ENCODE measurements at regions not wholly inside any gene's neighbourhood (a gene's known extent, or its start where the extent isn't known, plus 50 kb on each side); places are given as distances from the start of the nearest gene placed in this dataset.

DNA sequence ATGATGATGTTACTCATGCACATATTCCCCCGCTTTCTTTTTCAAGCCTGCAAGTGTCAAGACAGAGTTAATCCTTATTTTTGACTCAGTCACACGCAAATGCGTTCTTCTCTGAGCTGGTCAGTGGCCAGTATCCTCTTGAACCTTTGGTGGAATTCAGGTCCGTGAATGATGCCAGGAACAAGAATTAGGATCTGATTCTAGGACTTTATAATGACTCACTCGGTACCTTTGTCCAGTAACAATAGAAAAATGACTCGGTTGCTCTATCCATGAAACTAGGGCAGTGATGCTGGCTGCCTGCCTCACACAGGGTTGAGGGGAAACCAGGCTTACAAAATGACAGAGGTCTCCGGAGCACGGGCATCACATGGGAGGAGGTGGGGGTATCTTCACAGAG is 185.8 kb upstream of the NUDT4 start:
- TF ChIP-seq, protein P1, sequence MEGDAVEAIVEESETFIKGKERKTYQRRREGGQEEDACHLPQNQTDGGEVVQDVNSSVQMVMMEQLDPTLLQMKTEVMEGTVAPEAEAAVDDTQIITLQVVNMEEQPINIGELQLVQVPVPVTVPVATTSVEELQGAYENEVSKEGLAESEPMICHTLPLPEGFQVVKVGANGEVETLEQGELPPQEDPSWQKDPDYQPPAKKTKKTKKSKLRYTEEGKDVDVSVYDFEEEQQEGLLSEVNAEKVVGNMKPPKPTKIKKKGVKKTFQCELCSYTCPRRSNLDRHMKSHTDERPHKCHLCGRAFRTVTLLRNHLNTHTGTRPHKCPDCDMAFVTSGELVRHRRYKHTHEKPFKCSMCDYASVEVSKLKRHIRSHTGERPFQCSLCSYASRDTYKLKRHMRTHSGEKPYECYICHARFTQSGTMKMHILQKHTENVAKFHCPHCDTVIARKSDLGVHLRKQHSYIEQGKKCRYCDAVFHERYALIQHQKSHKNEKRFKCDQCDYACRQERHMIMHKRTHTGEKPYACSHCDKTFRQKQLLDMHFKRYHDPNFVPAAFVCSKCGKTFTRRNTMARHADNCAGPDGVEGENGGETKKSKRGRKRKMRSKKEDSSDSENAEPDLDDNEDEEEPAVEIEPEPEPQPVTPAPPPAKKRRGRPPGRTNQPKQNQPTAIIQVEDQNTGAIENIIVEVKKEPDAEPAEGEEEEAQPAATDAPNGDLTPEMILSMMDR (conservative IDR thresholded peaks at IDR 0.05; ENCODE audit: low read depth in 2 of 2), result no peak
- no peak for TF ChIP-seq EZH2phosphoT487 (IDR thresholded peaks at IDR 0.05; ENCODE audit: unreplicated experiment)
- TF ChIP-seq EZH2 (IDR thresholded peaks at IDR 0.05; ENCODE audit: low read depth, unreplicated experiment), result no peak
- no peak for TF ChIP-seq POLR2AphosphoS5 (IDR thresholded peaks at IDR 0.05; ENCODE audit: low read depth)
- TF ChIP-seq, protein P2, sequence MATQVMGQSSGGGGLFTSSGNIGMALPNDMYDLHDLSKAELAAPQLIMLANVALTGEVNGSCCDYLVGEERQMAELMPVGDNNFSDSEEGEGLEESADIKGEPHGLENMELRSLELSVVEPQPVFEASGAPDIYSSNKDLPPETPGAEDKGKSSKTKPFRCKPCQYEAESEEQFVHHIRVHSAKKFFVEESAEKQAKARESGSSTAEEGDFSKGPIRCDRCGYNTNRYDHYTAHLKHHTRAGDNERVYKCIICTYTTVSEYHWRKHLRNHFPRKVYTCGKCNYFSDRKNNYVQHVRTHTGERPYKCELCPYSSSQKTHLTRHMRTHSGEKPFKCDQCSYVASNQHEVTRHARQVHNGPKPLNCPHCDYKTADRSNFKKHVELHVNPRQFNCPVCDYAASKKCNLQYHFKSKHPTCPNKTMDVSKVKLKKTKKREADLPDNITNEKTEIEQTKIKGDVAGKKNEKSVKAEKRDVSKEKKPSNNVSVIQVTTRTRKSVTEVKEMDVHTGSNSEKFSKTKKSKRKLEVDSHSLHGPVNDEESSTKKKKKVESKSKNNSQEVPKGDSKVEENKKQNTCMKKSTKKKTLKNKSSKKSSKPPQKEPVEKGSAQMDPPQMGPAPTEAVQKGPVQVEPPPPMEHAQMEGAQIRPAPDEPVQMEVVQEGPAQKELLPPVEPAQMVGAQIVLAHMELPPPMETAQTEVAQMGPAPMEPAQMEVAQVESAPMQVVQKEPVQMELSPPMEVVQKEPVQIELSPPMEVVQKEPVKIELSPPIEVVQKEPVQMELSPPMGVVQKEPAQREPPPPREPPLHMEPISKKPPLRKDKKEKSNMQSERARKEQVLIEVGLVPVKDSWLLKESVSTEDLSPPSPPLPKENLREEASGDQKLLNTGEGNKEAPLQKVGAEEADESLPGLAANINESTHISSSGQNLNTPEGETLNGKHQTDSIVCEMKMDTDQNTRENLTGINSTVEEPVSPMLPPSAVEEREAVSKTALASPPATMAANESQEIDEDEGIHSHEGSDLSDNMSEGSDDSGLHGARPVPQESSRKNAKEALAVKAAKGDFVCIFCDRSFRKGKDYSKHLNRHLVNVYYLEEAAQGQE (IDR thresholded peaks at IDR 0.05; ENCODE audit: unreplicated experiment), result no peak
- TF ChIP-seq ZNF331 (CRISPR knock-in tag; IDR thresholded peaks at IDR 0.05; ENCODE audit: low read depth), result no peak
- no peak for TF ChIP-seq CREB1 (CRISPR knock-in tag; IDR thresholded peaks at IDR 0.05; ENCODE audit: low read depth)
